Breast epithelium (tissue), 4 donors: ENCODE measurements at regions not wholly inside any gene's neighbourhood (a gene's known extent, or its start where the extent isn't known, plus 50 kb on each side); places are given as distances from the start of the nearest gene placed in this dataset.

ENCODE experiments used
- DNase-seq, 2 donors: peaks; one replicate each; pipeline ENCODE4 v3.0.0-alpha.2; 2019; ENCODE audit warnings: low spot score in 2 of 2
- H3K27ac ChIP-seq, 2 donors: fragments of 200-600 bp; sonication (generic) in 1 of 2; one replicate each; pipeline ENCODE4 v1.5.1; 2016 to 2019; ENCODE audit warnings: mild to moderate bottlenecking in 1 of 2
- H3K27me3 ChIP-seq, 2 donors: fragments of 200-600 bp; sonication (generic) in 1 of 2; one replicate each; pipeline versions ENCODE4 v1.5.1 to v1.6.0; 2017 to 2019; ENCODE audit warnings: control low read depth in 1 of 2, mild to moderate bottlenecking in 1 of 2
- H3K36me3 ChIP-seq: fragments of 200-600 bp; one replicate; pipeline ENCODE4 v1.5.1; 2019
- H3K4me1 ChIP-seq, 2 donors: fragments of 200-600 bp; sonication (generic); one replicate each; pipeline ENCODE4 v1.5.1; 2016 to 2019; ENCODE audit warnings: control low read depth in 1 of 2
- H3K4me3 ChIP-seq, 3 donors: fragments of 200-600 bp; sonication (generic); 1 replicate in 2 of 3; 2 replicates in 1 of 3; pipeline ENCODE4 v1.5.1; 2016 to 2019; ENCODE audit warnings: mild to moderate bottlenecking in 3 of 3, moderate library complexity in 2 of 3
- H3K9me3 ChIP-seq, 2 donors: fragments of 200-600 bp; sonication (generic) in 1 of 2; one replicate each; pipeline ENCODE4 v1.5.1; 2016 to 2019; ENCODE audit warnings: control low read depth in 1 of 2
- CTCF ChIP-seq, 3 donors: fragments of 450-650 bp; IDR thresholded peaks; one replicate each; pipeline ENCODE4 v1.5.1; 2016 to 2017; ENCODE audit warnings: antibody characterized with exemption in 3 of 3, mild to moderate bottlenecking in 3 of 3, moderate library complexity in 3 of 3
- POLR2A ChIP-seq: fragments of 450-650 bp; IDR thresholded peaks from one replicate; pipeline ENCODE4 v1.6.1; 2016; ENCODE audit warnings: antibody characterized with exemption, mild to moderate bottlenecking, moderate library complexity
- POLR2AphosphoS5 ChIP-seq, 3 donors: sonication (generic); formaldehyde crosslinking; IDR thresholded peaks; one replicate each; pipeline ENCODE4 v1.6.1; 2017; ENCODE audit warnings: antibody characterized with exemption in 3 of 3
- intact Hi-C: fragments of 100-400 bp; cut with DNase I; formaldehyde crosslinking; loops from one replicate; pipeline ENCODE4 v1.15.1; 2023; ENCODE audit warnings: low total_unique reads

GRCh38 chr12:34404377-34405285 is 382.3 kb downstream of the ALG10 start:
- Histone ChIP-seq H3K9me3 (peaks cover 94 to 97% of the 10 kb centered on the region in 2 donors), H3K4me1 (no peaks in the 10 kb centered on the region), H3K4me3 (no peak overlapping the region), H3K36me3 (no peaks in the 10 kb centered on the region), H3K27ac (no peak overlapping the region), H3K27me3 (no peaks in the 10 kb centered on the region)
- intact Hi-C loops: no loop called here
- TF ChIP-seq POLR2AphosphoS5 (IDR thresholded peaks at IDR 0.05) (no peak), CTCF (IDR thresholded peaks at IDR 0.05) (no peak), POLR2A (no peak)
- DNase-seq: peak; percentile 8 to 22

DNA sequence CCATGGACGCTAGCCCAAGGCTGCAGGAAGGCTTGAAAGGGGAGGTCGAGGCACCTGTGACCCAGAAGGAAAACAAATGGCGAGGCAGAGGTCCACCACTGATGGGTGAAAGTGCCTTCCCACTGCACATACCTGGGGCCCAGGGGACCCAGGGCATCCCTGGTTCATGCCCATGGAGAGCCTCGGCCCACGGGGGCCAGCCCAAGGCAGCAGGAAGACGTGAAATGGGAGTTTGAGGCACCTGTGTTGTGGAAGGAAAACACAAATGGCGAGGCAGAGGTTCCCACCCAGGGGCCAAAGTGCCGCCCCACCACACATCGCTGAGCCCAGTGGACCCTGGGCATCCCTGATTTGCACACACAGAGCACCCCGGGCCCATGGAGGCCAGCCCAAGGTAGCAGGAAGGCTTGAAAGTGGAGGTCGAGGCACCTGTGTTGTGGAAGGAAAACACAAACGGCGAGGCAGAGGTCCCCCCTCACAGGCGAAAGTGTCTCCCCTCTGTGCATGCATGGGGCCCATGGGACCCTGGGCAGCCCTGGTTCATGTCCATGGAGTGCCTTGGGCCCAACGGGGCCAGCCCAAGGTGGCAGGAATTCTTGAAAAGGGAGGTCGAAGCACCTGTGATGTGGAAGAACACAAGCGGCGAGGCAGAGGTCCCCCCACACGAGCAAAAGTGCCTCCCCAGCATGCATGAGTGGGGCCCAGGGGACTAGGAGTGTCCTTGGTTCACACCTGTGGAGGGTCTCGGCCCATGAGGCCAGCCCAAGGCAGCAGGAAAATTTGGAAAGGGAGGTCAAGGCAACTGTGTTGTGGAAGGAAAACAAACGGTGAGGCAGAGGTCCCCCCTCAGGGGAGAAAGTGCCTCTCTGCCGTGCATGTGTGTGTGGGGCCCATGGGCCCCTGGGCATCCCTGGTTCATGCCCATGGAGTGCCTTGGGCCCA is 383.3 kb downstream of the ALG10 start:
- peaks cover 95 to 97% of the 10 kb centered on the region in 2 donors for H3K9me3 ChIP-seq
- no peaks in the 10 kb centered on the region for H3K27me3 ChIP-seq
- no peak overlapping the region for H3K27ac ChIP-seq
- intact Hi-C loops: no loop called here
- H3K36me3 ChIP-seq: no peaks in the 10 kb centered on the region
- TF ChIP-seq POLR2AphosphoS5 (IDR thresholded peaks at IDR 0.05): no peak
- no peak for TF ChIP-seq CTCF (IDR thresholded peaks at IDR 0.05)
- no peak for TF ChIP-seq POLR2A
- H3K4me1 ChIP-seq: no peaks in the 10 kb centered on the region
- H3K4me3 ChIP-seq: no peak overlapping the region
- DNase-seq: peak in 1 of 2 donors; percentile 30

- no peak overlapping the region for H3K4me3 ChIP-seq
- no peaks in the 10 kb centered on the region for H3K27me3 ChIP-seq
- peak in 1 of 2 donors; percentile 5 for DNase-seq
- no peaks in the 10 kb centered on the region for H3K36me3 ChIP-seq
- intact Hi-C loops: no loop called here
- H3K4me1 ChIP-seq: no peaks in the 10 kb centered on the region
- peaks cover 91 to 97% of the 10 kb centered on the region in 2 donors for H3K9me3 ChIP-seq
- TF ChIP-seq POLR2AphosphoS5 (IDR thresholded peaks at IDR 0.05) (no peak), POLR2A (no peak), CTCF (IDR thresholded peaks at IDR 0.05) (no peak)
- H3K27ac ChIP-seq: no peak overlapping the region
Observed at GRCh38 chr12:34406228-34406995, 384.1 kb downstream of the ALG10 start.

DNA sequence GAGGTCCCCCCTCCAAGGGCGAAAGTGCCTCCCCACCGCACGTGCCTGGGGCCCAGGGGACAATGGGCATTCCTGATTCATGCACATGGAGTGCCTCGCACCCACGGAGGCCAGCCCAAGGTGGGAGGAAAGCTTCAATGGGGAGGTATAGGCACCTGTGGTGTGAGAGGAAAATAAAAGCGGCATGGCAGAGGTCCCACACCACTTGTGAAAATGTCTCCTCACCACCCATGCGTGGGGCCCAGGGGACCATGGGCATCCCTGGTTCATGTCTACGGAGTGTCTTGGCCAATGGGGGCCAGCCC is 384.7 kb downstream of the ALG10 start:
- peaks cover 85 to 97% of the 10 kb centered on the region in 2 donors for H3K9me3 ChIP-seq
- DNase-seq: peak; percentile 11 to 24
- no peak for TF ChIP-seq POLR2AphosphoS5 (IDR thresholded peaks at IDR 0.05)
- TF ChIP-seq POLR2A: no peak
- no peak for TF ChIP-seq CTCF (IDR thresholded peaks at IDR 0.05)
- intact Hi-C loops: no loop called here
- no peaks in the 10 kb centered on the region for H3K27me3 ChIP-seq
- no peaks in the 10 kb centered on the region for H3K4me1 ChIP-seq
- no peaks in the 10 kb centered on the region for H3K36me3 ChIP-seq
- no peak overlapping the region for H3K4me3 ChIP-seq
- no peak overlapping the region for H3K27ac ChIP-seq
